ENCODE measurements at regions not wholly inside any gene's neighbourhood (a gene's known extent, or its start where the extent isn't known, plus 50 kb on each side); places are given as distances from the start of the nearest gene placed in this dataset.

GRCh38 chr5:119852140-119852539 lies 222.8 kb downstream of the FAM170A start:
- TF ChIP-seq CTCF (IDR thresholded peaks at IDR 0.05; ENCODE audit: low read depth, low read length) = no peak
- Histone ChIP-seq H3K4me3 (ENCODE audit: low read depth, low read length) (no peak overlapping the region), H3K27me3 (ENCODE audit: insufficient read depth, low read depth, severe bottlenecking) (no peaks in the 10 kb centered on the region), H3K27ac (no peak overlapping the region), H3K9me3 (ENCODE audit: severe bottlenecking) (no peaks in the 10 kb centered on the region), H3K36me3 (no peaks in the 10 kb centered on the region)
- no peak for DNase-seq

- Histone ChIP-seq H3K4me3 (ENCODE audit: low read depth, low read length) (no peak overlapping the region), H3K9me3 (ENCODE audit: severe bottlenecking) (no peaks in the 10 kb centered on the region), H3K27ac (no peak overlapping the region), H3K27me3 (ENCODE audit: insufficient read depth, low read depth, severe bottlenecking) (no peaks in the 10 kb centered on the region), H3K36me3 (no peaks in the 10 kb centered on the region)
- TF ChIP-seq CTCF (IDR thresholded peaks at IDR 0.05; ENCODE audit: low read depth, low read length) = no peak
- no peak for DNase-seq
These were observed 231.1 kb downstream of the FAM170A start for GRCh38 chr5:119860463-119860862.

GRCh38 chr5:119862619-119863018 lies 233.3 kb downstream of the FAM170A start:
- no peaks in the 10 kb centered on the region for H3K9me3 ChIP-seq (ENCODE audit: severe bottlenecking)
- H3K36me3 ChIP-seq = no peaks in the 10 kb centered on the region
- no peak for TF ChIP-seq CTCF (IDR thresholded peaks at IDR 0.05; ENCODE audit: low read depth, low read length)
- no peak for DNase-seq
- no peak overlapping the region for H3K4me3 ChIP-seq (ENCODE audit: low read depth, low read length)
- no peaks in the 10 kb centered on the region for H3K27me3 ChIP-seq (ENCODE audit: insufficient read depth, low read depth, severe bottlenecking)
- no peak overlapping the region for H3K27ac ChIP-seq

- Histone ChIP-seq H3K27ac (no peak overlapping the region), H3K36me3 (no peaks in the 10 kb centered on the region), H3K4me3 (ENCODE audit: low read depth, low read length) (no peak overlapping the region), H3K27me3 (ENCODE audit: insufficient read depth, low read depth, severe bottlenecking) (no peaks in the 10 kb centered on the region), H3K9me3 (ENCODE audit: severe bottlenecking) (no peaks in the 10 kb centered on the region)
- no peak for DNase-seq
- no peak for TF ChIP-seq CTCF (IDR thresholded peaks at IDR 0.05; ENCODE audit: low read depth, low read length)
These were observed 234.9 kb downstream of the FAM170A start for GRCh38 chr5:119864286-119864685.

- no peaks in the 10 kb centered on the region for H3K9me3 ChIP-seq (ENCODE audit: severe bottlenecking)
- H3K27ac ChIP-seq = no peak overlapping the region
- H3K36me3 ChIP-seq = no peaks in the 10 kb centered on the region
- no peak overlapping the region for H3K4me3 ChIP-seq (ENCODE audit: low read depth, low read length)
- TF ChIP-seq CTCF (IDR thresholded peaks at IDR 0.05; ENCODE audit: low read depth, low read length) = no peak
- H3K27me3 ChIP-seq (ENCODE audit: insufficient read depth, low read depth, severe bottlenecking) = no peaks in the 10 kb centered on the region
- DNase-seq = no peak
These were observed 244.3 kb downstream of the FAM170A start for GRCh38 chr5:119873611-119874010.

GRCh38 chr5:119876522-119876921 lies 247.2 kb downstream of the FAM170A start:
- no peak for DNase-seq
- Histone ChIP-seq H3K36me3 (no peaks in the 10 kb centered on the region), H3K27ac (no peak overlapping the region), H3K4me3 (ENCODE audit: low read depth, low read length) (no peak overlapping the region), H3K27me3 (ENCODE audit: insufficient read depth, low read depth, severe bottlenecking) (no peaks in the 10 kb centered on the region), H3K9me3 (ENCODE audit: severe bottlenecking) (no peaks in the 10 kb centered on the region)
- no peak for TF ChIP-seq CTCF (IDR thresholded peaks at IDR 0.05; ENCODE audit: low read depth, low read length)

All from WERI-Rb-1 (cell line).